Lung (tissue), 11 donors: ENCODE measurements at regions not wholly inside any gene's neighbourhood (a gene's known extent, or its start where the extent isn't known, plus 50 kb on each side); places are given as distances from the start of the nearest gene placed in this dataset.

ENCODE experiments used
- ATAC-seq: fragments of 200-7000 bp; cut with Tn5 transposase; one replicate; pipeline ENCODE4 v1.9.1; 2020; ENCODE audit warnings: moderate number of reproducible peaks; ENCODE audit not compliant: insufficient read depth, low FRiP score
- DNase-seq, 3 donors: peaks; one replicate each; pipeline ENCODE4 v3.0.0-alpha.2; 2013 to 2017
- H3K27ac ChIP-seq, 2 donors: one replicate each; pipeline ENCODE4 v1.5.1; 2013; ENCODE audit warnings: mild to moderate bottlenecking in 2 of 2, moderate library complexity in 2 of 2, control low read depth in 1 of 2, inconsistent platforms in 1 of 2, low read depth in 1 of 2, low read length in 1 of 2
- H3K27me3 ChIP-seq, 3 donors: one replicate each; pipeline ENCODE4 v1.5.1; 2013; ENCODE audit warnings: low read length in 2 of 3; ENCODE audit not compliant: control insufficient read depth in 3 of 3, insufficient read depth in 3 of 3
- H3K36me3 ChIP-seq, 4 donors: one replicate each; pipeline ENCODE4 v1.5.1; 2013; ENCODE audit warnings: low read length in 4 of 4, mild to moderate bottlenecking in 1 of 4, moderate library complexity in 1 of 4; ENCODE audit not compliant: control insufficient read depth in 4 of 4, insufficient read depth in 4 of 4
- H3K4me1 ChIP-seq, 5 donors: one replicate each; pipeline ENCODE4 v1.5.1; 2013; ENCODE audit warnings: low read length in 5 of 5, mild to moderate bottlenecking in 2 of 5, moderate library complexity in 1 of 5; ENCODE audit not compliant: control insufficient read depth in 5 of 5, insufficient read depth in 5 of 5
- H3K4me3 ChIP-seq: one replicate; pipeline ENCODE4 v1.5.1; 2013; ENCODE audit warnings: mild to moderate bottlenecking, control low read depth, moderate library complexity
- H3K9ac ChIP-seq, 2 donors: one replicate each; pipeline ENCODE4 v1.5.1; 2013; ENCODE audit warnings: low read length in 2 of 2, control low read depth in 1 of 2; ENCODE audit not compliant: insufficient read depth in 1 of 2
- H3K9me3 ChIP-seq, 4 donors: one replicate each; pipeline ENCODE4 v1.5.1; 2013; ENCODE audit warnings: low read length in 3 of 4, mild to moderate bottlenecking in 1 of 4, moderate library complexity in 1 of 4; ENCODE audit not compliant: control insufficient read depth in 4 of 4, insufficient read depth in 3 of 4
- CTCF ChIP-seq: IDR thresholded peaks from 2 replicates; pipeline ENCODE4 v1.5.1; 2012; ENCODE audit warnings: mild to moderate bottlenecking; ENCODE audit errors: control extremely low read depth, extremely low read depth
- WGBS, 2 donors: extraction: QIAGEN DNeasy Blood & Tissue Kit; methylation state at CpG; one replicate each; pipeline ENCODE4 v1.1.7; 2013; 5-methylcytosine and 5-hydroxymethylcytosine counted together
- donor health status: control.
- donor health status: control.
- donor health status: Bipolar disorder and iron deficiency.
- donor health status: healthy.
- donor health status: DM: yes; HTN: yes; CAD: no.

- H3K4me1 ChIP-seq: no peaks in the 10 kb centered on the region
- peak in 1 of 3 donors; percentile 29 for DNase-seq
- H3K9ac ChIP-seq: no peak overlapping the region
- H3K9me3 ChIP-seq: peaks cover 0 to 13% (median 3%) of the 10 kb centered on the region in 4 donors
- 28 to 43% methylated on average over 1 of the region's 1 CpG for WGBS, 2 donors
- no peak overlapping the region for H3K27ac ChIP-seq
- H3K4me3 ChIP-seq: no peak overlapping the region
- no peaks in the 10 kb centered on the region for H3K27me3 ChIP-seq
- ATAC-seq: peak; percentile 41
- no peak for TF ChIP-seq CTCF
- no peaks in the 10 kb centered on the region for H3K36me3 ChIP-seq
These were observed 1272.8 kb downstream of the TYW1 start for GRCh38 chr7:68269405-68269804.

- Histone ChIP-seq H3K4me3 (no peak overlapping the region), H3K27me3 (no peaks in the 10 kb centered on the region), H3K4me1 (no peaks in the 10 kb centered on the region), H3K9me3 (peaks cover 0 to 2% (median 0%) of the 10 kb centered on the region in 4 donors), H3K9ac (no peak overlapping the region), H3K36me3 (no peaks in the 10 kb centered on the region), H3K27ac (no peak overlapping the region)
- DNase-seq (no peak), ATAC-seq (no peak)
- 79 to 92% methylated on average over 1 of the region's 1 CpG for WGBS, 2 donors
- TF ChIP-seq CTCF: no peak
These were observed 1275.9 kb downstream of the TYW1 start for GRCh38 chr7:68272507-68272906.

GRCh38 chr7:68276725-68277124 is 1280.1 kb downstream of the TYW1 start:
- Histone ChIP-seq H3K36me3 (no peaks in the 10 kb centered on the region), H3K9ac (no peak overlapping the region), H3K4me3 (no peak overlapping the region), H3K9me3 (peaks cover 0 to 9% (median 0%) of the 10 kb centered on the region in 4 donors), H3K27ac (no peak overlapping the region), H3K4me1 (no peaks in the 10 kb centered on the region), H3K27me3 (no peaks in the 10 kb centered on the region)
- no peak for ATAC-seq
- no peak for TF ChIP-seq CTCF
- 75 to 80% methylated on average over 7 of the region's 7 CpGs for WGBS, 2 donors
- DNase-seq: no peak

GRCh38 chr7:68279827-68280400 is 1283.3 kb downstream of the TYW1 start:
- no peak overlapping the region for H3K9ac ChIP-seq
- no peaks in the 10 kb centered on the region for H3K36me3 ChIP-seq
- H3K9me3 ChIP-seq: peaks cover 0 to 9% (median 0%) of the 10 kb centered on the region in 4 donors
- no peak for TF ChIP-seq CTCF
- no peak overlapping the region for H3K27ac ChIP-seq
- H3K4me3 ChIP-seq: no peak overlapping the region
- DNase-seq (peak in 1 of 3 donors; percentile 2), ATAC-seq (no peak)
- no peaks in the 10 kb centered on the region for H3K4me1 ChIP-seq
- 55 to 59% methylated on average over 9 to 10 of the region's 10 CpGs for WGBS, 2 donors
- H3K27me3 ChIP-seq: no peaks in the 10 kb centered on the region
